HL-60 (cell line): ENCODE measurements at regions not wholly inside any gene's neighbourhood (a gene's known extent, or its start where the extent isn't known, plus 50 kb on each side); places are given as distances from the start of the nearest gene placed in this dataset.

Source experiments
- CTCF ChIP-seq: IDR thresholded peaks from one replicate; pipeline ENCODE4 v1.5.1; 2011; ENCODE audit warnings: low read length, control low read depth, inconsistent platforms; ENCODE audit not compliant: insufficient read depth
- POLR2AphosphoS5 ChIP-seq: IDR thresholded peaks from 2 replicates; pipeline ENCODE4 v1.6.1; 2012; ENCODE audit warnings: low read depth
- SPI1 ChIP-seq: IDR thresholded peaks from 2 replicates; pipeline ENCODE4 v1.6.1; 2012; ENCODE audit warnings: low read depth, mild to moderate bottlenecking, borderline replicate concordance

GRCh38 chr16:54772400-54772799 lies 158.3 kb upstream of the IRX5 start:
- TF ChIP-seq CTCF (no peak), SPI1 (no peak), POLR2AphosphoS5 (no peak)
